ENCODE measurements at regions not wholly inside any gene's neighbourhood (a gene's known extent, or its start where the extent isn't known, plus 50 kb on each side); places are given as distances from the start of the nearest gene placed in this dataset.

- no peak for TF ChIP-seq CTCF (IDR thresholded peaks at IDR 0.05)
- TF ChIP-seq POLR2A (IDR thresholded peaks at IDR 0.05): no peak
- no peak for TF ChIP-seq POLR2AphosphoS5 (IDR thresholded peaks at IDR 0.05)
- TF ChIP-seq EP300 (IDR thresholded peaks at IDR 0.05): no peak
Observed at GRCh38 chr1:239682046-239682445, 295.7 kb downstream of the CHRM3 start.

All from suprapubic skin (tissue), 4 donors.